H9 (cell line): ENCODE measurements at regions not wholly inside any gene's neighbourhood (a gene's known extent, or its start where the extent isn't known, plus 50 kb on each side); places are given as distances from the start of the nearest gene placed in this dataset.

Experiments used
- DNase-seq: peaks from one replicate; pipeline ENCODE4 v3.0.0-alpha.2; 2017
- H2AFZ ChIP-seq: one replicate; pipeline ENCODE4 v1.6.1; 2013; ENCODE audit warnings: mild to moderate bottlenecking, low read length, control low read depth, moderate library complexity
- H2AK5ac ChIP-seq: 2 replicates; pipeline ENCODE4 v1.6.1; 2013; ENCODE audit warnings: low read length, control low read depth, mixed read lengths; ENCODE audit not compliant: insufficient read length
- H2BK120ac ChIP-seq: one replicate; pipeline ENCODE4 v1.6.1; 2013; ENCODE audit warnings: low read depth, mild to moderate bottlenecking, low read length, control low read depth, inconsistent platforms; ENCODE audit not compliant: poor library complexity, severe bottlenecking
- H2BK12ac ChIP-seq: 2 replicates; pipeline ENCODE4 v1.6.1; 2013; ENCODE audit warnings: low read length, control low read depth, mixed read lengths, low read depth; ENCODE audit not compliant: insufficient read length
- H2BK15ac ChIP-seq: 2 replicates; pipeline ENCODE4 v1.6.1; 2013; ENCODE audit warnings: low read depth, low read length, control low read depth
- H2BK20ac ChIP-seq: one replicate; pipeline ENCODE4 v1.6.1; 2013; ENCODE audit warnings: low read depth, mild to moderate bottlenecking, low read length, control low read depth, inconsistent platforms; ENCODE audit not compliant: poor library complexity, severe bottlenecking
- H2BK5ac ChIP-seq: 2 replicates; pipeline ENCODE4 v1.6.1; 2013; ENCODE audit warnings: low read length, control low read depth, mixed read lengths; ENCODE audit not compliant: insufficient read length
- H3K14ac ChIP-seq: 2 replicates; pipeline ENCODE4 v1.6.1; 2013; ENCODE audit warnings: low read length, control low read depth; ENCODE audit not compliant: insufficient read depth
- H3K18ac ChIP-seq: 2 replicates; pipeline ENCODE4 v1.6.1; 2013; ENCODE audit warnings: low read depth, mild to moderate bottlenecking, mixed read lengths, low read length, control low read depth; ENCODE audit not compliant: insufficient read length
- H3K23ac ChIP-seq: 2 replicates; pipeline ENCODE4 v1.6.1; 2013; ENCODE audit warnings: low read length, control low read depth, mixed read lengths, low read depth; ENCODE audit not compliant: insufficient read length
- H3K23me2 ChIP-seq: 2 replicates; pipeline ENCODE4 v1.6.1; 2013; ENCODE audit warnings: low read depth, mild to moderate bottlenecking, mixed read lengths, low read length, control low read depth; ENCODE audit not compliant: insufficient read length, poor library complexity, severe bottlenecking
- H3K27ac ChIP-seq: 2 replicates; pipeline ENCODE4 v1.5.1; 2013; ENCODE audit warnings: low read length, control low read depth, mixed read lengths, low read depth; ENCODE audit not compliant: insufficient read length
- H3K27me3 ChIP-seq: 2 replicates; pipeline ENCODE4 v1.6.1; 2013; ENCODE audit warnings: low read length, control low read depth, inconsistent platforms; ENCODE audit not compliant: insufficient read depth
- H3K4ac ChIP-seq: 2 replicates; pipeline ENCODE4 v1.6.1; 2013; ENCODE audit warnings: low read depth, mild to moderate bottlenecking, control low read depth, inconsistent platforms, low read length, moderate library complexity
- H3K4me1 ChIP-seq: 2 replicates; pipeline ENCODE4 v1.6.1; 2013; ENCODE audit warnings: low read length, control low read depth, inconsistent platforms; ENCODE audit not compliant: insufficient read depth
- H3K4me2 ChIP-seq: 2 replicates; pipeline ENCODE4 v1.6.1; 2013; ENCODE audit warnings: low read length, control low read depth, mixed read lengths; ENCODE audit not compliant: insufficient read length, insufficient read depth
- H3K56ac ChIP-seq: 2 replicates; pipeline ENCODE4 v1.6.1; 2013; ENCODE audit warnings: low read depth, mild to moderate bottlenecking, mixed read lengths, low read length, control low read depth; ENCODE audit not compliant: insufficient read length
- H3K79me1 ChIP-seq: 2 replicates; pipeline ENCODE4 v1.6.1; 2013; ENCODE audit warnings: low read depth, mild to moderate bottlenecking, moderate library complexity, low read length, control low read depth, inconsistent platforms; ENCODE audit not compliant: insufficient read depth, poor library complexity, severe bottlenecking
- H3K79me2 ChIP-seq: 2 replicates; pipeline ENCODE4 v1.6.1; 2013; ENCODE audit warnings: low read length, control low read depth, inconsistent platforms; ENCODE audit not compliant: insufficient read depth
- H3K9ac ChIP-seq: 2 replicates; pipeline ENCODE4 v1.6.1; 2013; ENCODE audit warnings: low read length, control low read depth, mixed read lengths; ENCODE audit not compliant: insufficient read length; ENCODE audit errors: extremely low read depth
- H3K9me3 ChIP-seq: one replicate; pipeline ENCODE4 v1.6.1; 2013; ENCODE audit warnings: low read depth, low read length, inconsistent platforms; ENCODE audit not compliant: control insufficient read depth
- H3T11ph ChIP-seq: one replicate; pipeline ENCODE4 v1.6.1; 2013; ENCODE audit warnings: mild to moderate bottlenecking, low read length, control low read depth, inconsistent platforms
- H4K20me1 ChIP-seq: one replicate; pipeline ENCODE4 v1.6.1; 2013; ENCODE audit not compliant: control insufficient read depth, insufficient read length, insufficient read depth
- H4K5ac ChIP-seq: 2 replicates; pipeline ENCODE4 v1.6.1; 2013; ENCODE audit warnings: low read depth, mild to moderate bottlenecking, mixed read lengths, low read length, control low read depth; ENCODE audit not compliant: insufficient read length
- H4K8ac ChIP-seq: replicated peaks from 2 replicates; pipeline ENCODE4 v1.6.1; 2013; ENCODE audit warnings: low read length, control low read depth, mixed read lengths, low read depth; ENCODE audit not compliant: insufficient read length
- H4K91ac ChIP-seq: 2 replicates; pipeline ENCODE4 v1.6.1; 2013; ENCODE audit warnings: low read depth, mild to moderate bottlenecking, moderate library complexity, mixed read lengths, low read length, control low read depth; ENCODE audit not compliant: insufficient read length
- H3K27ac Mint-ChIP-seq, 3 experiments: 2 replicates in 2 of 3; 3 replicates in 1 of 3; pipeline ENCODE4 v1.8.0; 2020 to 2021; ENCODE audit warnings: mixed read lengths in 3 of 3, mild to moderate bottlenecking in 1 of 3, moderate library complexity in 1 of 3
- H3K27me3 Mint-ChIP-seq: 2 replicates; pipeline ENCODE4 v1.8.0; 2021; ENCODE audit warnings: low read depth, mild to moderate bottlenecking, moderate library complexity, mixed read lengths
- H3K36me3 Mint-ChIP-seq, 3 experiments: 2 replicates in 2 of 3; 3 replicates in 1 of 3; pipeline ENCODE4 v1.8.0; 2020 to 2021; ENCODE audit warnings: low read depth in 3 of 3, mixed read lengths in 3 of 3; ENCODE audit not compliant: insufficient read depth in 1 of 3
- H3K4me1 Mint-ChIP-seq, 2 experiments: 2 replicates each; pipeline ENCODE4 v1.8.0; 2020; ENCODE audit warnings: mixed read lengths in 2 of 2
- H3K4me3 Mint-ChIP-seq, 2 experiments: 2 replicates in 1 of 2; 3 replicates in 1 of 2; pipeline ENCODE4 v1.8.0; 2020 to 2021; ENCODE audit warnings: mild to moderate bottlenecking in 2 of 2, mixed read lengths in 2 of 2, moderate library complexity in 1 of 2
- H3K9me3 Mint-ChIP-seq, 2 experiments: 2 replicates in 1 of 2; 3 replicates in 1 of 2; pipeline ENCODE4 v1.8.0; 2020; ENCODE audit warnings: mild to moderate bottlenecking in 2 of 2, mixed read lengths in 2 of 2, moderate library complexity in 1 of 2
- WGBS: extraction: QIAGEN DNeasy Blood & Tissue Kit; methylation state at CpG from one replicate; pipeline ENCODE4 v1.1.7; 2013; ENCODE audit warnings: missing lambda C conversion rate, low lambda C conversion rate, mixed read lengths; ENCODE audit not compliant: insufficient read length; ENCODE audit errors: extremely low coverage; 5-methylcytosine and 5-hydroxymethylcytosine counted together
- TF ChIP-seq, protein P1 (sequence below): fragments of 200-600 bp; sonication (generic); conservative IDR thresholded peaks from 3 replicates; pipeline ENCODE4 v1.8.0; 2021; ENCODE audit warnings: antibody characterized with exemption, mild to moderate bottlenecking

DNA sequence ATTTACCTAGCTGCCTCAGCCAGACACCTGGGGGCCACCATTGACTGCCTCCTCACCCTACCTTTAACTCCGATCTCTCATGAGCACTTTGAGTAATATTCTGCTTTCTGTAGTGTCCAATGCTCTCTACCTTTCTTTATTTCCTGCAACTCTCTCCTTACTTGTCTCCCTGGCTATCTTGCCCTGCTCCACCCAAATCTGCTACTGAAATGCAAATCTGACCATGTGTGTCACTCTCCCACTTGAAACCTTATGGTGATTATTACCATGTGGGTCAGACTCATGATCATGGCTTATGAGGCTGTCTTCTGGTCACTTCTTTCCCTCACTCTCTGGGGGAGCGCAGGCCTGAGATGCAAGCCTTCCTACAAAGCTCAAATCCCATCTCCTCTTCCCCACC is 83.3 kb downstream of the INSIG2 start:
- Histone ChIP-seq H2AFZ (no peak overlapping the region), H4K5ac (no peak overlapping the region), H3K27me3 (no peaks in the 10 kb centered on the region), H3K18ac (no peak overlapping the region), H3K27ac (no peak overlapping the region), H2AK5ac (no peak overlapping the region), H3K56ac (no peak overlapping the region), H2BK12ac (no peak overlapping the region), H2BK15ac (no peak overlapping the region), H2BK20ac (no peak overlapping the region), H2BK5ac (no peak overlapping the region), H2BK120ac (no peak overlapping the region), H4K91ac (no peak overlapping the region), H4K8ac (no peak overlapping the region), H3K79me2 (no peaks in the 10 kb centered on the region), H3K14ac (no peak overlapping the region), H3K9me3 (no peaks in the 10 kb centered on the region), H3K4ac (no peak overlapping the region), H3K9ac (no peak overlapping the region), H3K4me1 (no peaks in the 10 kb centered on the region), H3K23ac (no peak overlapping the region), H3K4me2 (no peak overlapping the region), H3K23me2 (no peaks in the 10 kb centered on the region), H4K20me1 (no peaks in the 10 kb centered on the region), H3T11ph (no peak overlapping the region), H3K79me1 (no peaks in the 10 kb centered on the region)
- peaks cover 6% of the 10 kb centered on the region for H3K27me3 Mint-ChIP-seq
- H3K9me3 Mint-ChIP-seq, result no peaks in the 10 kb centered on the region
- WGBS, result no CpG with 5 or more reads among the region's 2 CpGs
- H3K27ac Mint-ChIP-seq, result no peak overlapping the region
- peaks cover 0 to 2% of the 10 kb centered on the region in 2 experiments; a peak in 3 of 4 replicates for H3K4me1 Mint-ChIP-seq
- no peaks in the 10 kb centered on the region for H3K36me3 Mint-ChIP-seq
- TF ChIP-seq, protein P1, sequence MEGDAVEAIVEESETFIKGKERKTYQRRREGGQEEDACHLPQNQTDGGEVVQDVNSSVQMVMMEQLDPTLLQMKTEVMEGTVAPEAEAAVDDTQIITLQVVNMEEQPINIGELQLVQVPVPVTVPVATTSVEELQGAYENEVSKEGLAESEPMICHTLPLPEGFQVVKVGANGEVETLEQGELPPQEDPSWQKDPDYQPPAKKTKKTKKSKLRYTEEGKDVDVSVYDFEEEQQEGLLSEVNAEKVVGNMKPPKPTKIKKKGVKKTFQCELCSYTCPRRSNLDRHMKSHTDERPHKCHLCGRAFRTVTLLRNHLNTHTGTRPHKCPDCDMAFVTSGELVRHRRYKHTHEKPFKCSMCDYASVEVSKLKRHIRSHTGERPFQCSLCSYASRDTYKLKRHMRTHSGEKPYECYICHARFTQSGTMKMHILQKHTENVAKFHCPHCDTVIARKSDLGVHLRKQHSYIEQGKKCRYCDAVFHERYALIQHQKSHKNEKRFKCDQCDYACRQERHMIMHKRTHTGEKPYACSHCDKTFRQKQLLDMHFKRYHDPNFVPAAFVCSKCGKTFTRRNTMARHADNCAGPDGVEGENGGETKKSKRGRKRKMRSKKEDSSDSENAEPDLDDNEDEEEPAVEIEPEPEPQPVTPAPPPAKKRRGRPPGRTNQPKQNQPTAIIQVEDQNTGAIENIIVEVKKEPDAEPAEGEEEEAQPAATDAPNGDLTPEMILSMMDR, result no peak
- no peak overlapping the region for H3K4me3 Mint-ChIP-seq
- no peak for DNase-seq
